Effector memory CD8-positive, alpha-beta T cell (primary cell): ENCODE measurements at regions not wholly inside any gene's neighbourhood (a gene's known extent, or its start where the extent isn't known, plus 50 kb on each side); places are given as distances from the start of the nearest gene placed in this dataset.

Source experiments
- ATAC-seq: fragments of 150-1000 bp; cut with Tn5 transposase; replicated peaks from 2 replicates; pipeline ENCODE4 v1.10.0; 2021; ENCODE audit warnings: mild to moderate bottlenecking, moderate library complexity
- DNase-seq, 3 experiments: peaks; one replicate each; pipeline ENCODE4 v3.0.0; 2021
- H3K27ac Mint-ChIP-seq, 2 donors: one replicate each; pipeline ENCODE4 v1.8.0; 2022; ENCODE audit warnings: mild to moderate bottlenecking in 2 of 2, mixed read lengths in 2 of 2, moderate library complexity in 2 of 2
- H3K27me3 Mint-ChIP-seq, 2 donors: one replicate each; pipeline ENCODE4 v1.8.0; 2022; ENCODE audit warnings: mixed read lengths in 2 of 2
- H3K36me3 Mint-ChIP-seq: one replicate; pipeline ENCODE4 v1.8.0; 2022; ENCODE audit warnings: mild to moderate bottlenecking, moderate library complexity, mixed read lengths; ENCODE audit not compliant: insufficient read depth
- H3K4me1 Mint-ChIP-seq, 2 donors: one replicate each; pipeline ENCODE4 v1.8.0; 2022; ENCODE audit warnings: low read depth in 2 of 2, mixed read lengths in 2 of 2
- H3K4me3 Mint-ChIP-seq, 2 donors: one replicate each; pipeline ENCODE4 v1.8.0; 2022; ENCODE audit warnings: mild to moderate bottlenecking in 2 of 2, mixed read lengths in 2 of 2, moderate library complexity in 2 of 2
- H3K9me3 Mint-ChIP-seq, 2 donors: one replicate each; pipeline ENCODE4 v1.8.0; 2022; ENCODE audit warnings: mixed read lengths in 2 of 2

DNA sequence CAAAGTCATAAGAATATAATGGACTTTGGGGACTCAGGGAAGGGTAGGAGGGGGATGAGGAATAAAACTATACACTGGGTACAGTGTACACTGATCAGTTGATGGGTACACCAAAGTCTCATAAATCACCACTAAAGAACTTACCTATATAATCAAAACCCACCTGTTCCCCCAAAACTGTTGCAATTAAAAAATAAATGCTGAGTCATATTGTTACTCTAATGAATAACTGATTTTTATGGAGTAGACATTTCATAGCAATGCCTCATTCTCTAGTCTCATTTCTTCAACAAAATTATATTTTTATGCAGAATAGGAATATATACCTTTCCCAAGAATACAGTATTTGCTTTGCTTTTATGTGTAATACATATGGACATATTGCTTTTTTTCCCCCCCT is 181.2 kb downstream of the ST6GAL2 start:
- no peaks in the 10 kb centered on the region for H3K36me3 Mint-ChIP-seq
- H3K9me3 Mint-ChIP-seq = no peaks in the 10 kb centered on the region
- ATAC-seq (no peak), DNase-seq (no peak)
- no peak overlapping the region for H3K4me3 Mint-ChIP-seq
- no peaks in the 10 kb centered on the region for H3K27me3 Mint-ChIP-seq
- no peak overlapping the region for H3K27ac Mint-ChIP-seq
- no peaks in the 10 kb centered on the region for H3K4me1 Mint-ChIP-seq

DNA sequence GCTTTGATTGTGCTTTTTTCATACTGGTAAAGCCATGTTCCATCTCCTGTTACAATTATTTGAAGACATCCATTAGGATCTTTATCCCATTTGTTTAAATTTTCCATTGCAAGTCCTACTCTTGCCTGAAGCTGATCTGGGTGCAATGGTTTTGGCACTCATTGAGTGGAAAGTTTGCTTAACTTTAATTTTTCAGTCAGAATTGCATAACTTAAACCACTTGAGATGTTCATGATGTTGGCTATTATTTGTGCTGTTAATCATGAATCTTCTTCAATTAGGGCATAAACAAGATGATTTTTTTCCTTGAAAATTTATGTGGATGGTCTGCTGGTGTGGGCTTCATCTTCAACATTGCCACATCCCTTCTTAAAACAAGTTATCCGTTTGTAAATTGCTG is 180.1 kb downstream of the ST6GAL2 start:
- no peaks in the 10 kb centered on the region for H3K27me3 Mint-ChIP-seq

DNA sequence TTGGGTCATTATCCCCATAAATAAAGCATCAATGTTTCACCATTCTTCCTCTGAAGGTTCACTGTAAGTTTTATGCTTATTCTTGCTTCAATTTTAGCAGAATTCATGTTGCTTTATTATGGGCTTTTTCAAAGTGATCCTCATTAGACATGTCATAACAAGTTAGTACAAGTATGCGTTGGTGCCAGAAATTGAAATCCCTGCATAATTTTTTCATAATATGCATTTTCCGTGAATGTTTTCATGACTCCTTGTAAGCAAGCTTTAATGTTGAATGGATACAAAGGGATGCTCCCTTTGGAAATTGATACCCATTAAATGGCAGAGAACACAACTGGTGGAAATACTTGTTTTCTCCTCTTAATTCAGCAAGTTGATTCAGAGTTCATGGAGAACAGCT is 179.7 kb downstream of the ST6GAL2 start:
- no peak for DNase-seq
- no peak overlapping the region for H3K27ac Mint-ChIP-seq
- ATAC-seq = no peak
- H3K4me1 Mint-ChIP-seq = no peaks in the 10 kb centered on the region
- H3K27me3 Mint-ChIP-seq = no peaks in the 10 kb centered on the region
- no peaks in the 10 kb centered on the region for H3K9me3 Mint-ChIP-seq
- H3K4me3 Mint-ChIP-seq = no peak overlapping the region
- H3K36me3 Mint-ChIP-seq = no peaks in the 10 kb centered on the region

More for the DNA sequence above, 180.1 kb downstream of the ST6GAL2 start:
- no peak for DNase-seq
- Mint-ChIP-seq H3K4me3 (no peak overlapping the region), H3K27ac (no peak overlapping the region), H3K36me3 (no peaks in the 10 kb centered on the region), H3K9me3 (no peaks in the 10 kb centered on the region), H3K4me1 (no peaks in the 10 kb centered on the region)
- no peak for ATAC-seq

DNA sequence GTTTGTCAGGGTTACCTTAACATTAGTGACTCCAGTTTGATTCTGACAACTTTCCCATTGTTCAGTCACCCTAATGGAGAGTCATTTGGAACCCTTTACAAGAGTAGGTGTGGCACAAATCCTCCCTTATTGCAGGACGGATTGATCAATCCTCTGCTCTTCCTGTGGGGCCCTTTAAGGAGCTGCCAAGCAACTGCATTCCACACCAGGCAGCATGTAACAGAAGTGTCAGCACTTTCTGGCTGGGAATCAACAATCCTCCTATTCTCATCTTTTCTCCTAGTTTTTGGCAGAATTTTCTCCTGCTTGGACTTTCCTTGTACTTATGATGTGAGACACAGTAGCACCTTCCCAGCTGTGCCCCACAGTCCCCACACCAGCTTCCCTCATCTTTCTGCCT is 177.8 kb downstream of the ST6GAL2 start:
- Mint-ChIP-seq H3K9me3 (no peaks in the 10 kb centered on the region), H3K27me3 (no peaks in the 10 kb centered on the region), H3K4me1 (no peaks in the 10 kb centered on the region), H3K4me3 (no peak overlapping the region), H3K27ac (no peak overlapping the region), H3K36me3 (no peaks in the 10 kb centered on the region)
- DNase-seq (no peak), ATAC-seq (no peak)

DNA sequence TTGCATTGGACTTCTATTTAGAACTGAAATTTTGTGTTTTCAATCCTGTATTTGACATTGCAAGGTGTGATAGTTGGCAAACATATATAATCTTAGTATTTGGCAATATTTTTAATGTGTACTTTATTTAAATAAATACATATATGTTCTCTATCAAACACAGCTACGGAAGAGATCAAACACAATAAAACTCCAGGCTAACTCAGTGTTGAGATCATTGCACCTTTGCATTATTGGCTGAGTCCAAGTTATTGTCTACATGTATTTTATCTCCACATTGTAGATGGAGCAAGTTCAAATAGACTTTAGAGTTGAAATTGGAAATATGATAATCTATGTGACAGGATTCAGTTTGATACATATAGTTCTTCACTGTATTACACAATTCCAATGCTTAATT is 176.7 kb downstream of the ST6GAL2 start:
- no peaks in the 10 kb centered on the region for H3K27me3 Mint-ChIP-seq
- no peaks in the 10 kb centered on the region for H3K36me3 Mint-ChIP-seq
- no peak overlapping the region for H3K27ac Mint-ChIP-seq
- H3K4me1 Mint-ChIP-seq = no peaks in the 10 kb centered on the region
- ATAC-seq = no peak
- no peak for DNase-seq
- no peak overlapping the region for H3K4me3 Mint-ChIP-seq
- H3K9me3 Mint-ChIP-seq = peaks cover 0 to 2% of the 10 kb centered on the region in 2 donors

DNA sequence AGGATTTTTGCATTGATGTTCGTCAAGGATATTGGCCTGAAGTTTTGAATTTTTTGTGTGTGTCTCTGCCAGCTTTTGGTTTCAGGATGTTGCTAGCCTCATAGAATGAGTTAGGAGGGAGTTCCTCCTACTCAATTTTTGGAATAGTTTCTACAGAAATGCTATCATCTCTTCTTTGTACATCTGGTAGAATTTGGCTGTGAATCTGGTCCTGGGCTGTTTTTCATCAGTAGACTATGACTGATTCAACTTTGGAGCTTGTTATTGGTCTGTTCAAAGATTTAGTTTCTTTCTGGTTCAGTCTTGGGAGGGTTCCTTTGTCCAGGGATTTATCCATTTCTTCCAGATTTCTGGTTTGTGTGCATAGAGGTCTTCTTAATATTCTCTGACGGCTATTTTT is 166.7 kb downstream of the ST6GAL2 start:
- Mint-ChIP-seq H3K27ac (no peak overlapping the region), H3K4me1 (no peaks in the 10 kb centered on the region), H3K9me3 (peaks cover 2 to 17% of the 10 kb centered on the region in 2 donors), H3K4me3 (no peak overlapping the region), H3K36me3 (peaks cover 2% of the 10 kb centered on the region), H3K27me3 (no peaks in the 10 kb centered on the region)
- ATAC-seq (no peak), DNase-seq (no peak)

DNA sequence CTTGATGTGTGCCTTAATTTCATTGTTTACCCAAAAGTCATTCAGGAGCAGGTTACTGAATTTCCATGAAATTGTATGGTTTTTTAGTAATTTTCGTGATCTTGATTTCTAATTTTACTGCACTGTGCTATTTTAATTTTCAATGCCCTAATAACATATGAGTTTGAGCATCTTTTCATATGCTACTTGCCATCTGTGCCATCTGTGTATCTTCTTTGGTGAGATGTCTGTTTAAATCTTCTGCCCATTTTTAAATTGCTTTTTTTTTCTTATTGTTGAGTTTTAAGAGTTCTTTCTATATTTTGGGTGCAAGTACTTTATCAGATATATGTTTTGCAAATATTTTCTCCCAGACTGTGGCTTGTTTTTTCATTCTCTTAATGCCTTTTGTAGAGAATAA is 165.9 kb downstream of the ST6GAL2 start:
- Mint-ChIP-seq H3K4me3 (no peak overlapping the region), H3K27me3 (no peaks in the 10 kb centered on the region), H3K4me1 (no peaks in the 10 kb centered on the region), H3K27ac (no peak overlapping the region), H3K9me3 (peaks cover 2 to 17% of the 10 kb centered on the region in 2 donors), H3K36me3 (peaks cover 2% of the 10 kb centered on the region)
- DNase-seq = no peak
- ATAC-seq = no peak

DNA sequence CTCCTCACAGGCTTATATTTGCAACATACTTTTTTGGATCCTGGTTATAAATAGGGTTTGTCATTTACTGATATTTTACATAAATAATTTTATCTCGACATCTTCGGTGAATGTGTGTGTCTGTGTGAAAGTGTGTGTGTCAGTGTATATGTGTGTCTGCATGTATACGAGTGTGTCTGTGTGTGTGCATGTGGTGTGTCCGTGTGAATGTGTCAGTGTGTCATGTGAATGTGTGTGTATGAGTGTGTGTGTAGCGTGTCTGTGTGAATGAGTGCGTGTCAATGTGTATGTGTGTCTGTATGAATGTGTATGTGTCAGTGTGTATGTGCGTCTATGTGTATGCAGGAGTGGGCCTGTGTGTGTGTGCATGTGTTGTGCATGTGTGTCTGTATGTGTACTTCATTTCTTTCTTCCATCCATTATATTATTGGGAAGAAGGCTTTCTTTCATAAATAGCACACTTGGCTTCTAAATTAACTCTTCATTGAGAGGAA is 161.6 kb downstream of the ST6GAL2 start:
- Mint-ChIP-seq H3K36me3 (no peaks in the 10 kb centered on the region), H3K9me3 (no peaks in the 10 kb centered on the region), H3K27me3 (no peaks in the 10 kb centered on the region), H3K27ac (no peak overlapping the region), H3K4me3 (no peak overlapping the region), H3K4me1 (no peaks in the 10 kb centered on the region)
- no peak for DNase-seq
- no peak for ATAC-seq

DNA sequence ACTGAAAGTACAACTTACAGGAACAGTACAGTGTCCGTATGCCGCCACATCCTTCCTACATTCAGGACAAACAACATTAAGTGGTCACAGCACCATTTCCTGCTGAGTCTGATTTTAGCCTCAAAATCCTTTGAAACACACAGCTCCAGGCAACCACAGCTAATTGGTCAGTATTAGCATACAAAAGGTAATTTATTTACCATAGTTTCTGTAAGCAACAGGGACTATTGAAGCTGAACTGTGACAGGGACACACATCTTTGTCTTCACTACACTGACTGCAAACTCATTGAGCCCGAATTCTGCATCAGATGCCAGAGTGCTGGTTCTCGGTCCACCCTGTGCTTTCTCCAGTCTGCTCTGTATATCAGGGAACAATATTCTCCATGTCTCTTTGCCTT is 151.8 kb downstream of the ST6GAL2 start:
- no peaks in the 10 kb centered on the region for H3K27me3 Mint-ChIP-seq
- no peak for DNase-seq
- no peaks in the 10 kb centered on the region for H3K4me1 Mint-ChIP-seq
- H3K27ac Mint-ChIP-seq = no peak overlapping the region
- H3K4me3 Mint-ChIP-seq = no peak overlapping the region
- no peaks in the 10 kb centered on the region for H3K36me3 Mint-ChIP-seq
- no peaks in the 10 kb centered on the region for H3K9me3 Mint-ChIP-seq
- no peak for ATAC-seq

DNA sequence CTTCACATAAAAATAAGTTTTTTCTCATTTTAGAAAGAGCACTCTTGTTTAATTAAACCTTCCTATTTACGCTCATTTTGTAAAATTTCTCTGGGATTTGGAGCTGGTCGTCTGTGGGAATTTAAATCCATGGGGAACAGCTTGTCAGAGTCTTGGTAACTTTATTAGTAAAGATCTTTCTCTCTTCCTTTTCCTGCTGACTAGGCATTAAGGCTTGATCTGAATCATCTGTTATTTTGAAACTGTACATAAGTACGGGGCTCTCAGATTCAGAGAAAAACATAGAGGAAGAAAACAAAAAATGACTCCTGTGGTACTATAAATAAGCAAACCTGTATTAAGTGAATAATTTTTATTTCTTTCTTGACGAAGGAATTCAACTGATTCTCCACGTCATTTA is 150.2 kb downstream of the ST6GAL2 start:
- H3K27ac Mint-ChIP-seq = no peak overlapping the region
- no peaks in the 10 kb centered on the region for H3K4me1 Mint-ChIP-seq
- no peaks in the 10 kb centered on the region for H3K9me3 Mint-ChIP-seq
- no peaks in the 10 kb centered on the region for H3K36me3 Mint-ChIP-seq
- H3K27me3 Mint-ChIP-seq = no peaks in the 10 kb centered on the region
- ATAC-seq (no peak), DNase-seq (no peak)
- H3K4me3 Mint-ChIP-seq = no peak overlapping the region

DNA sequence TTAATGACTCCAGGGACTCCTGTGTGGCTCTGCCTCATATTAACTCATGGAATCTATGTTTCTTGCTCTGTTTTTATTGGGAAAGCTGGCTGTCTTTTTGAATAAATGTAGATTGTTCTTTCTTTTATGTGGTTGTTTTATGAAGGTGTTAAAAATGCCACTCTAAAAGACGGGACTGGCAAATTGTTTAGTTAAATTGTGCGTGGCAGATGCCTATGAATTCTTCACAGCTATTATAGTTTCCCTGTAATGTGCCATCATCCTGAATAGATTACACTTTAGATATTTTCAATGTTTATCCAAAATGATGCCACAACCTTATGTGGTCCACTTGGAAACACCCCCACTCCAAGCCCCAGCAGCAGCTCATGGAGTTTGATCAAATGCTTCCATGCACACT is 149.7 kb downstream of the ST6GAL2 start:
- no peaks in the 10 kb centered on the region for H3K4me1 Mint-ChIP-seq
- no peak overlapping the region for H3K4me3 Mint-ChIP-seq
- H3K27ac Mint-ChIP-seq = no peak overlapping the region
- H3K36me3 Mint-ChIP-seq = no peaks in the 10 kb centered on the region
- ATAC-seq (no peak), DNase-seq (no peak)
- no peaks in the 10 kb centered on the region for H3K27me3 Mint-ChIP-seq
- H3K9me3 Mint-ChIP-seq = no peaks in the 10 kb centered on the region

DNA sequence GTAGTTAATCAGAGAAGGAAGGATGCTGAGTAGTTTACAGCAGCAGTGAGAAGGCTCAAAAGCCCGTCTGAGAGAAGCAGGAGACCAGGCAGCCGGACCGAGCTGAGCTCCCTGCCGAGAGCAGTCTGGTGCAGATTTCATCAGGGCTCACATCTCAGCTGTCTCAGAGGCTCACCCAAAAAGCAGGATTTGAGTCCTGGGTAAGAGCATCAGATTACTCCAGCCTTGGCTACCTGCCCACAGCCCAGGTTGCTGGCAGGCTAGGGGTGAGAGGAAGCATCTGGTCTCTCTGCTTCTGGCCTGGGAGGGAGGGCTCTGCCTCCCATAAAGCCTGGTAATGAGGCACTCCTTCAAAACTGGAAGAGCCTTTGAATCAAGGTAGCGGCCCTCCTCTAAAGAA is 140.5 kb downstream of the ST6GAL2 start:
- Mint-ChIP-seq H3K4me3 (no peak overlapping the region), H3K27me3 (peaks cover 0 to 7% of the 10 kb centered on the region in 2 donors), H3K9me3 (peaks cover 0 to 6% of the 10 kb centered on the region in 2 donors), H3K4me1 (no peaks in the 10 kb centered on the region), H3K36me3 (no peaks in the 10 kb centered on the region), H3K27ac (no peak overlapping the region)
- no peak for DNase-seq
- ATAC-seq = no peak

DNA sequence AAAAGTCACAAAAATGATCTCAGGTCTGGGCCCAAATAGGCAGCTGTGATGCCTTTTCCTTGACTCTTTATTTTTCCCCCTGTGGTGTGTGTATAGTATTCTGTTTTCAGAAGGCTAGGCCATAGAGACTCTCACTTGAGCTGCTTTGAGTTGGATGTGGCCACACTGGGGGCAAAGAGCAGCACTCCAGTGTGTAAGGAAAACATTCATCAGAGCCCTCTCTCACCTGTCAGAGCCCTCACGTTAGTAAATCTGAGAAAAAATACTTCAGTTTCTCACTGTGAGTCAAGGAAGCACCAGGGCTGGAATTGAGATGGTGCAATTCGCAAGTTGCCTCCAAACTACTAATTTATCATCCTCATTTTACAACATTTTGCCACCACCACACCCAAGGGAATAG is 136.1 kb downstream of the ST6GAL2 start:
- H3K9me3 Mint-ChIP-seq = peaks cover 0 to 6% of the 10 kb centered on the region in 2 donors
- no peak for ATAC-seq
- no peaks in the 10 kb centered on the region for H3K36me3 Mint-ChIP-seq

More for the DNA sequence above, 136.1 kb downstream of the ST6GAL2 start:
- peaks cover 0 to 7% of the 10 kb centered on the region in 2 donors for H3K27me3 Mint-ChIP-seq
- DNase-seq = no peak
- no peak overlapping the region for H3K4me3 Mint-ChIP-seq
- H3K4me1 Mint-ChIP-seq = no peaks in the 10 kb centered on the region
- H3K27ac Mint-ChIP-seq = no peak overlapping the region
